ENCODE measurements at regions not wholly inside any gene's neighbourhood (a gene's known extent, or its start where the extent isn't known, plus 50 kb on each side); places are given as distances from the start of the nearest gene placed in this dataset.

GRCh38 chr3:28950614-28951013 lies 330.3 kb upstream of the RBMS3 start:
- H3K9me3 ChIP-seq (replicated peaks in 1 of 2; ENCODE audit: control insufficient read depth in 1 of 2, insufficient read depth in 1 of 2, low read length in 2 of 2), result no peaks in the 10 kb centered on the region
- H3K27ac Mint-ChIP-seq, result no peak overlapping the region

DNA sequence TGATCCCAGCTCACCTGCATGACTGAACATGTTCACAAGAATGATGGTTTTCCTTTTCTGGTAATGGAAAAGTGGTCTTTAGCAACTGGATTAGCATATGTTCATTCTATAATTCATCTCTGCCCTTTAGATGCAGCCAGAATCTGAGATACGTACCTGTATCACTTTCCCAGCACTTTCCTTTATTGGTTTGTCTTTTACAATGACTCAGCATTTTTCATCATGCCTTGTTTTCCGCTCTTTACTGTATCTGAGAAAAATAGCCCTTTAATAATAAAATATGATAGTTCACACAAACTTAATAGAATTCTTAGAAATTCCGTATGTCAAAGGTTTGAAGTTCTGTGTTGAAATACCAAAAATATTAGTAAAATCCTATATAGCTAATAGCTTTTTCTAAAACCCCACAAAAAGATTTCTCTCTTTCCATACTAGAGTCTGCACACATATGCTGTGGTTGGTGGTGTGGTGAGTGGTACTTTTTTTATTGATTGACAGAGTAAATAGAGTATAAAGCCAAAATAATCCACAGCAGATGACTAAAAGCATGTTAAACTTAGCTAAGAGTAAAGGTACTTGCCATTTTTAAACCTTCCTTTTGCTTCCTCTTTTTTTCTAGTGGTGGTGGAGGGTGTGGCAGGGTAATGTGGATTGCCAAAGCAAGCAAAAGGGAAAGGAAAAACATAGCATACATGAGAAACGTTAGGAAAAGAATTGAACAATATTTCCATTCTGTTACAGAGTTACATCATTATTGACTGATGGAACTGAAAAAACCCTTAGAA lies 328.9 kb upstream of the RBMS3 start:
- H2AFZ ChIP-seq (ENCODE audit: insufficient read depth, low read depth, low read length, poor library complexity, severe bottlenecking), result no peak overlapping the region
- no peaks in the 10 kb centered on the region for H3K36me3 ChIP-seq (replicated peaks in 1 of 2; ENCODE audit: control insufficient read depth in 1 of 2, insufficient read depth in 2 of 2, low read length in 2 of 2)
- no peaks in the 10 kb centered on the region for H4K20me1 ChIP-seq (ENCODE audit: insufficient read depth, low read length)
- peaks cover 5 to 12% of the 10 kb centered on the region in 2 donors for H3K4me1 ChIP-seq (ENCODE audit: control insufficient read depth in 1 of 2, insufficient read depth in 2 of 2, low read length in 2 of 2)
- H3K9ac ChIP-seq (ENCODE audit: insufficient read depth, low read length, poor library complexity, severe bottlenecking), result no peak overlapping the region
- peaks cover 0 to 2% (median 0%) of the 10 kb centered on the region in 7 donors for H3K9me3 Mint-ChIP-seq
- H3K27me3 ChIP-seq (ENCODE audit: control insufficient read depth in 2 of 2, insufficient read depth in 2 of 2, low read length in 2 of 2), result no peaks in the 10 kb centered on the region
- H3K4me2 ChIP-seq (replicated peaks; ENCODE audit: extremely low read depth, low read length, poor library complexity, severe bottlenecking), result peak overlapping the region; percentile 19
- peak overlapping the region in 1 of 2 donors; percentile 11 for H3K4me3 Mint-ChIP-seq
- H3K36me3 Mint-ChIP-seq, result no peaks in the 10 kb centered on the region
- peak in 2 of 3 donors; percentile 10 to 18 for DNase-seq
- H3K4me1 Mint-ChIP-seq, result peaks cover 11% of the 10 kb centered on the region
- H3K27ac Mint-ChIP-seq, result peak overlapping the region in 4 of 7 donors; percentile 11 to 77 (median 66)
- H3K79me2 ChIP-seq (ENCODE audit: insufficient read depth, low read length), result no peaks in the 10 kb centered on the region
- TF ChIP-seq, protein P1, sequence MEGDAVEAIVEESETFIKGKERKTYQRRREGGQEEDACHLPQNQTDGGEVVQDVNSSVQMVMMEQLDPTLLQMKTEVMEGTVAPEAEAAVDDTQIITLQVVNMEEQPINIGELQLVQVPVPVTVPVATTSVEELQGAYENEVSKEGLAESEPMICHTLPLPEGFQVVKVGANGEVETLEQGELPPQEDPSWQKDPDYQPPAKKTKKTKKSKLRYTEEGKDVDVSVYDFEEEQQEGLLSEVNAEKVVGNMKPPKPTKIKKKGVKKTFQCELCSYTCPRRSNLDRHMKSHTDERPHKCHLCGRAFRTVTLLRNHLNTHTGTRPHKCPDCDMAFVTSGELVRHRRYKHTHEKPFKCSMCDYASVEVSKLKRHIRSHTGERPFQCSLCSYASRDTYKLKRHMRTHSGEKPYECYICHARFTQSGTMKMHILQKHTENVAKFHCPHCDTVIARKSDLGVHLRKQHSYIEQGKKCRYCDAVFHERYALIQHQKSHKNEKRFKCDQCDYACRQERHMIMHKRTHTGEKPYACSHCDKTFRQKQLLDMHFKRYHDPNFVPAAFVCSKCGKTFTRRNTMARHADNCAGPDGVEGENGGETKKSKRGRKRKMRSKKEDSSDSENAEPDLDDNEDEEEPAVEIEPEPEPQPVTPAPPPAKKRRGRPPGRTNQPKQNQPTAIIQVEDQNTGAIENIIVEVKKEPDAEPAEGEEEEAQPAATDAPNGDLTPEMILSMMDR (IDR thresholded peaks at IDR 0.05), result no peak
- no peak overlapping the region for H3K4me3 ChIP-seq (replicated peaks in 1 of 3; ENCODE audit: low read depth in 2 of 3, low read length in 3 of 3)
- H3K27me3 Mint-ChIP-seq (ENCODE audit: low read depth in 3 of 3), result no peaks in the 10 kb centered on the region
- H3K9me3 ChIP-seq (replicated peaks in 1 of 2; ENCODE audit: control insufficient read depth in 1 of 2, insufficient read depth in 1 of 2, low read length in 2 of 2), result no peaks in the 10 kb centered on the region
- WGBS (ENCODE audit: insufficient coverage), result no CpG with 5 or more reads among the region's 4 CpGs
- no peak overlapping the region for H3K27ac ChIP-seq (ENCODE audit: low read depth in 1 of 2, low read length in 2 of 2)
- intact Hi-C loops (cut with micrococcal nuclease), result no loop called here

More at GRCh38 chr3:28950614-28951013, 330.3 kb upstream of the RBMS3 start:
- H3K9me3 Mint-ChIP-seq, result peaks cover 0 to 2% (median 0%) of the 10 kb centered on the region in 7 donors
- Histone ChIP-seq H3K9ac (ENCODE audit: insufficient read depth, low read length, poor library complexity, severe bottlenecking) (no peak overlapping the region), H3K4me3 (replicated peaks in 1 of 3; ENCODE audit: low read depth in 2 of 3, low read length in 3 of 3) (no peak overlapping the region), H3K79me2 (ENCODE audit: insufficient read depth, low read length) (no peaks in the 10 kb centered on the region), H3K27ac (ENCODE audit: low read depth in 1 of 2, low read length in 2 of 2) (no peak overlapping the region), H3K27me3 (ENCODE audit: control insufficient read depth in 2 of 2, insufficient read depth in 2 of 2, low read length in 2 of 2) (no peaks in the 10 kb centered on the region), H3K36me3 (replicated peaks in 1 of 2; ENCODE audit: control insufficient read depth in 1 of 2, insufficient read depth in 2 of 2, low read length in 2 of 2) (no peaks in the 10 kb centered on the region), H4K20me1 (ENCODE audit: insufficient read depth, low read length) (no peaks in the 10 kb centered on the region), H3K4me1 (ENCODE audit: control insufficient read depth in 1 of 2, insufficient read depth in 2 of 2, low read length in 2 of 2) (peaks cover 5 to 12% of the 10 kb centered on the region in 2 donors), H2AFZ (ENCODE audit: insufficient read depth, low read depth, low read length, poor library complexity, severe bottlenecking) (no peak overlapping the region), H3K4me2 (replicated peaks; ENCODE audit: extremely low read depth, low read length, poor library complexity, severe bottlenecking) (no peak overlapping the region)
- no peaks in the 10 kb centered on the region for H3K36me3 Mint-ChIP-seq
- no peaks in the 10 kb centered on the region for H3K27me3 Mint-ChIP-seq (ENCODE audit: low read depth in 3 of 3)
- no peak overlapping the region for H3K4me3 Mint-ChIP-seq
- no peak for DNase-seq
- intact Hi-C loops (cut with micrococcal nuclease), result no loop called here
- TF ChIP-seq, protein P1 (IDR thresholded peaks at IDR 0.05), result no peak
- H3K4me1 Mint-ChIP-seq, result peaks cover 11% of the 10 kb centered on the region

Data from CD14-positive monocyte (primary cell).